ENCODE measurements at regions not wholly inside any gene's neighbourhood (a gene's known extent, or its start where the extent isn't known, plus 50 kb on each side); places are given as distances from the start of the nearest gene placed in this dataset.

DNA sequence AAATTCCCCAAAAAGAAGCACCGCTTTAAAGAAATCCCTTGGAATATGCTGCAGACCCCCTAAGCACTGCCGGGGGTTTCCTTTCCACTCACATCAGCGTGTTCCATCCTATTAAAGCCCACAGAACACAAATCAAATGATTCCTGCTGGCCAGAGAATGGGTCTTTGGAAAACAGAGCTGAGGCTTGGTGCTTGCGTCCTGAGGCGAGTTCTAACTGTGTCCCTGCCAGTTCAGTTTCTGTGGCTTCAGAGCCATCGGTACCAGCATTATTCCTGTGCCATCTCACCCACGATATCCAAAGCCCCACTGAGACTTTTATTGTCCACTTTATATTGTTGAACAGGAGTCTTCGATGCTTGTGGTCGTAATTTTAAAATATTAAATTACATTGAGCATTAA lies 142.0 kb upstream of the SYT13 start:
- Mint-ChIP-seq H3K4me1 (peaks cover 19% of the 10 kb centered on the region), H3K36me3 (no peaks in the 10 kb centered on the region), H3K4me3 (no peak overlapping the region), H3K9me3 (no peaks in the 10 kb centered on the region), H3K27me3 (ENCODE audit: low read depth) (no peaks in the 10 kb centered on the region; the same call in 1 of the 2 replicates), H3K27ac (no peak overlapping the region)
- ATAC-seq = no peak
- no peak for DNase-seq (ENCODE audit: low spot score)
- TF ChIP-seq, protein P1, sequence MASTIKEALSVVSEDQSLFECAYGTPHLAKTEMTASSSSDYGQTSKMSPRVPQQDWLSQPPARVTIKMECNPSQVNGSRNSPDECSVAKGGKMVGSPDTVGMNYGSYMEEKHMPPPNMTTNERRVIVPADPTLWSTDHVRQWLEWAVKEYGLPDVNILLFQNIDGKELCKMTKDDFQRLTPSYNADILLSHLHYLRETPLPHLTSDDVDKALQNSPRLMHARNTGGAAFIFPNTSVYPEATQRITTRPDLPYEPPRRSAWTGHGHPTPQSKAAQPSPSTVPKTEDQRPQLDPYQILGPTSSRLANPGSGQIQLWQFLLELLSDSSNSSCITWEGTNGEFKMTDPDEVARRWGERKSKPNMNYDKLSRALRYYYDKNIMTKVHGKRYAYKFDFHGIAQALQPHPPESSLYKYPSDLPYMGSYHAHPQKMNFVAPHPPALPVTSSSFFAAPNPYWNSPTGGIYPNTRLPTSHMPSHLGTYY (CRISPR knock-in tag; IDR thresholded peaks at IDR 0.05) = no peak
- no peak for TF ChIP-seq CREB1 (CRISPR knock-in tag; IDR thresholded peaks at IDR 0.05)
- no peak for TF ChIP-seq EMX1 (CRISPR knock-in tag; IDR thresholded peaks at IDR 0.05)
- no peak for TF ChIP-seq ZNF396 (CRISPR knock-in tag; IDR thresholded peaks at IDR 0.05; ENCODE audit: borderline replicate concordance)
- TF ChIP-seq, protein P2, sequence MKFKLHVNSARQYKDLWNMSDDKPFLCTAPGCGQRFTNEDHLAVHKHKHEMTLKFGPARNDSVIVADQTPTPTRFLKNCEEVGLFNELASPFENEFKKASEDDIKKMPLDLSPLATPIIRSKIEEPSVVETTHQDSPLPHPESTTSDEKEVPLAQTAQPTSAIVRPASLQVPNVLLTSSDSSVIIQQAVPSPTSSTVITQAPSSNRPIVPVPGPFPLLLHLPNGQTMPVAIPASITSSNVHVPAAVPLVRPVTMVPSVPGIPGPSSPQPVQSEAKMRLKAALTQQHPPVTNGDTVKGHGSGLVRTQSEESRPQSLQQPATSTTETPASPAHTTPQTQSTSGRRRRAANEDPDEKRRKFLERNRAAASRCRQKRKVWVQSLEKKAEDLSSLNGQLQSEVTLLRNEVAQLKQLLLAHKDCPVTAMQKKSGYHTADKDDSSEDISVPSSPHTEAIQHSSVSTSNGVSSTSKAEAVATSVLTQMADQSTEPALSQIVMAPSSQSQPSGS (CRISPR knock-in tag; IDR thresholded peaks at IDR 0.05; ENCODE audit: borderline replicate concordance, low read depth) = no peak
- no peak for TF ChIP-seq RELA (CRISPR knock-in tag; IDR thresholded peaks at IDR 0.05; ENCODE audit: borderline replicate concordance)
- TF ChIP-seq, protein P3, sequence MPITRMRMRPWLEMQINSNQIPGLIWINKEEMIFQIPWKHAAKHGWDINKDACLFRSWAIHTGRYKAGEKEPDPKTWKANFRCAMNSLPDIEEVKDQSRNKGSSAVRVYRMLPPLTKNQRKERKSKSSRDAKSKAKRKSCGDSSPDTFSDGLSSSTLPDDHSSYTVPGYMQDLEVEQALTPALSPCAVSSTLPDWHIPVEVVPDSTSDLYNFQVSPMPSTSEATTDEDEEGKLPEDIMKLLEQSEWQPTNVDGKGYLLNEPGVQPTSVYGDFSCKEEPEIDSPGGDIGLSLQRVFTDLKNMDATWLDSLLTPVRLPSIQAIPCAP (CRISPR knock-in tag; IDR thresholded peaks at IDR 0.05) = no peak
- TF ChIP-seq, protein P4, sequence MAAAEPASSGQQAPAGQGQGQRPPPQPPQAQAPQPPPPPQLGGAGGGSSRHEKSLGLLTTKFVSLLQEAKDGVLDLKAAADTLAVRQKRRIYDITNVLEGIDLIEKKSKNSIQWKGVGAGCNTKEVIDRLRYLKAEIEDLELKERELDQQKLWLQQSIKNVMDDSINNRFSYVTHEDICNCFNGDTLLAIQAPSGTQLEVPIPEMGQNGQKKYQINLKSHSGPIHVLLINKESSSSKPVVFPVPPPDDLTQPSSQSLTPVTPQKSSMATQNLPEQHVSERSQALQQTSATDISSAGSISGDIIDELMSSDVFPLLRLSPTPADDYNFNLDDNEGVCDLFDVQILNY (CRISPR knock-in tag; IDR thresholded peaks at IDR 0.05) = no peak
- no peak for TF ChIP-seq RORB (CRISPR knock-in tag; IDR thresholded peaks at IDR 0.05)
- no peak for TF ChIP-seq GRHL2 (CRISPR knock-in tag; IDR thresholded peaks at IDR 0.05; ENCODE audit: insufficient replicate concordance, severe bottlenecking)
- TF ChIP-seq NR3C1 (CRISPR knock-in tag; conservative IDR thresholded peaks at IDR 0.05; ENCODE audit: low read depth) = no peak
- TF ChIP-seq, protein P5, sequence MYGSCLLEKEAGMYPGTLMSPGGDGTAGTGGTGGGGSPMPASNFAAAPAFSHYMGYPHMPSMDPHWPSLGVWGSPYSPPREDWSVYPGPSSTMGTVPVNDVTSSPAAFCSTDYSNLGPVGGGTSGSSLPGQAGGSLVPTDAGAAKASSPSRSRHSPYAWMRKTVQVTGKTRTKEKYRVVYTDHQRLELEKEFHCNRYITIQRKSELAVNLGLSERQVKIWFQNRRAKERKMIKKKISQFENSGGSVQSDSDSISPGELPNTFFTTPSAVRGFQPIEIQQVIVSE (CRISPR knock-in tag; IDR thresholded peaks at IDR 0.05; ENCODE audit: borderline replicate concordance) = no peak
- no peak for TF ChIP-seq KAT7 (CRISPR knock-in tag; IDR thresholded peaks at IDR 0.05; ENCODE audit: borderline replicate concordance)
- CTCF ChIA-PET = no interaction called here
- POLR2A ChIA-PET = no interaction called here

DNA sequence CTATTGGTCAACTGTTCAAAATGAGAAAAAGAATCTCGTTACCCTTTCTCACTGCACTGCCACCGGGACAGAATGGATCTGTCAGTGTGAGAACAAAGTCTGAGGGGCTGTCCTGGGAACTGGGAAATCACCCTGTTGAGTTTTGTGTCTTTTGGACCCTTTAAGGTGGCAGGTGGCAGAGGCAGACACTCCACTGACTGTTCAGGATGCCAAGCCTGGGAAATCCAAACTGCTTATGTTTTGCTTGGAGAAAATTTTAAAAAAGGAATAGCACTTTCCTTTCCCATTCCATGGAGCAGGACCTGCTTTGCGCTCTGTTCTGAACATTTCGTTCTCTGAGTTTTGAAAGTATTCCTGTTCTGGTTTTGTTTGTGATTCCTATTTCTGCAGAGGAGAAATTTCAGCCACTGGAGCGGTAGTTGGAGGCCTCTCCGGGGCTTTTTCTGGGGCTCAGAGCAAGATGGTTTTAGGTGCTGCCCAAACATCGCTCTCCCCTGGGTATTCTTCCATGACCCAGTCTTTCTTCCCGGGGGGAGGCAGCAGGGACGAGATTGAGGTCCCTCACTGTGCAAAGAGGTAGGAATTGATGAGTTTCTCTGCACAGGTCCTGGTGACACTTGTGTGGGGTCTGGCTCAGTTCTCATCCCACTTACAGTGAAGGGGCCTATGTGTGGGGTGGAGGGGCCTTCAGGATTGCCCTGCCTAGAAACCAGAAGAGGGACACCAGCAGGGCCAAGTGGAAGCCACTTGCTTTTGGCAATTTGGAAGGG lies 138.5 kb upstream of the SYT13 start:
- ChIA-PET CTCF (interaction anchor here (1.0 to 1.4 kb wide), 2 partner anchors 13 to 53 kb away, joined by 3 to 4 read pairs; no protein-coding TSS in a partner anchor), POLR2A (no interaction called here)
- no peaks in the 10 kb centered on the region for H3K36me3 Mint-ChIP-seq
- H3K27me3 Mint-ChIP-seq (ENCODE audit: low read depth) = peaks cover 4% of the 10 kb centered on the region; the same call in 1 of the 2 replicates
- H3K9me3 Mint-ChIP-seq = no peaks in the 10 kb centered on the region
- no peak overlapping the region for H3K27ac Mint-ChIP-seq
- H3K4me1 Mint-ChIP-seq = peaks cover 10% of the 10 kb centered on the region
- ATAC-seq = no peak
- no peak overlapping the region for H3K4me3 Mint-ChIP-seq
- no peak for DNase-seq (ENCODE audit: low spot score)
- TF ChIP-seq, protein P6, sequence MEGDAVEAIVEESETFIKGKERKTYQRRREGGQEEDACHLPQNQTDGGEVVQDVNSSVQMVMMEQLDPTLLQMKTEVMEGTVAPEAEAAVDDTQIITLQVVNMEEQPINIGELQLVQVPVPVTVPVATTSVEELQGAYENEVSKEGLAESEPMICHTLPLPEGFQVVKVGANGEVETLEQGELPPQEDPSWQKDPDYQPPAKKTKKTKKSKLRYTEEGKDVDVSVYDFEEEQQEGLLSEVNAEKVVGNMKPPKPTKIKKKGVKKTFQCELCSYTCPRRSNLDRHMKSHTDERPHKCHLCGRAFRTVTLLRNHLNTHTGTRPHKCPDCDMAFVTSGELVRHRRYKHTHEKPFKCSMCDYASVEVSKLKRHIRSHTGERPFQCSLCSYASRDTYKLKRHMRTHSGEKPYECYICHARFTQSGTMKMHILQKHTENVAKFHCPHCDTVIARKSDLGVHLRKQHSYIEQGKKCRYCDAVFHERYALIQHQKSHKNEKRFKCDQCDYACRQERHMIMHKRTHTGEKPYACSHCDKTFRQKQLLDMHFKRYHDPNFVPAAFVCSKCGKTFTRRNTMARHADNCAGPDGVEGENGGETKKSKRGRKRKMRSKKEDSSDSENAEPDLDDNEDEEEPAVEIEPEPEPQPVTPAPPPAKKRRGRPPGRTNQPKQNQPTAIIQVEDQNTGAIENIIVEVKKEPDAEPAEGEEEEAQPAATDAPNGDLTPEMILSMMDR (IDR thresholded peaks at IDR 0.05) = no peak
- TF ChIP-seq, protein P7, sequence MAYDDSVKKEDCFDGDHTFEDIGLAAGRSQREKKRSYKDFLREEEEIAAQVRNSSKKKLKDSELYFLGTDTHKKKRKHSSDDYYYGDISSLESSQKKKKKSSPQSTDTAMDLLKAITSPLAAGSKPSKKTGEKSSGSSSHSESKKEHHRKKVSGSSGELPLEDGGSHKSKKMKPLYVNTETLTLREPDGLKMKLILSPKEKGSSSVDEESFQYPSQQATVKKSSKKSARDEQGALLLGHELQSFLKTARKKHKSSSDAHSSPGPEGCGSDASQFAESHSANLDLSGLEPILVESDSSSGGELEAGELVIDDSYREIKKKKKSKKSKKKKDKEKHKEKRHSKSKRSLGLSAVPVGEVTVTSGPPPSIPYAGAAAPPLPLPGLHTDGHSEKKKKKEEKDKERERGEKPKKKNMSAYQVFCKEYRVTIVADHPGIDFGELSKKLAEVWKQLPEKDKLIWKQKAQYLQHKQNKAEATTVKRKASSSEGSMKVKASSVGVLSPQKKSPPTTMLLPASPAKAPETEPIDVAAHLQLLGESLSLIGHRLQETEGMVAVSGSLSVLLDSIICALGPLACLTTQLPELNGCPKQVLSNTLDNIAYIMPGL (CRISPR knock-in tag; IDR thresholded peaks at IDR 0.05) = no peak
- TF ChIP-seq GRHL2 (CRISPR knock-in tag; IDR thresholded peaks at IDR 0.05; ENCODE audit: insufficient replicate concordance, severe bottlenecking) = no peak
- TF ChIP-seq ZNF219 (CRISPR knock-in tag; IDR thresholded peaks at IDR 0.05; ENCODE audit: borderline replicate concordance) = no peak
- TF ChIP-seq, protein P2 (CRISPR knock-in tag; IDR thresholded peaks at IDR 0.05; ENCODE audit: borderline replicate concordance, low read depth) = no peak
- TF ChIP-seq, protein P8, sequence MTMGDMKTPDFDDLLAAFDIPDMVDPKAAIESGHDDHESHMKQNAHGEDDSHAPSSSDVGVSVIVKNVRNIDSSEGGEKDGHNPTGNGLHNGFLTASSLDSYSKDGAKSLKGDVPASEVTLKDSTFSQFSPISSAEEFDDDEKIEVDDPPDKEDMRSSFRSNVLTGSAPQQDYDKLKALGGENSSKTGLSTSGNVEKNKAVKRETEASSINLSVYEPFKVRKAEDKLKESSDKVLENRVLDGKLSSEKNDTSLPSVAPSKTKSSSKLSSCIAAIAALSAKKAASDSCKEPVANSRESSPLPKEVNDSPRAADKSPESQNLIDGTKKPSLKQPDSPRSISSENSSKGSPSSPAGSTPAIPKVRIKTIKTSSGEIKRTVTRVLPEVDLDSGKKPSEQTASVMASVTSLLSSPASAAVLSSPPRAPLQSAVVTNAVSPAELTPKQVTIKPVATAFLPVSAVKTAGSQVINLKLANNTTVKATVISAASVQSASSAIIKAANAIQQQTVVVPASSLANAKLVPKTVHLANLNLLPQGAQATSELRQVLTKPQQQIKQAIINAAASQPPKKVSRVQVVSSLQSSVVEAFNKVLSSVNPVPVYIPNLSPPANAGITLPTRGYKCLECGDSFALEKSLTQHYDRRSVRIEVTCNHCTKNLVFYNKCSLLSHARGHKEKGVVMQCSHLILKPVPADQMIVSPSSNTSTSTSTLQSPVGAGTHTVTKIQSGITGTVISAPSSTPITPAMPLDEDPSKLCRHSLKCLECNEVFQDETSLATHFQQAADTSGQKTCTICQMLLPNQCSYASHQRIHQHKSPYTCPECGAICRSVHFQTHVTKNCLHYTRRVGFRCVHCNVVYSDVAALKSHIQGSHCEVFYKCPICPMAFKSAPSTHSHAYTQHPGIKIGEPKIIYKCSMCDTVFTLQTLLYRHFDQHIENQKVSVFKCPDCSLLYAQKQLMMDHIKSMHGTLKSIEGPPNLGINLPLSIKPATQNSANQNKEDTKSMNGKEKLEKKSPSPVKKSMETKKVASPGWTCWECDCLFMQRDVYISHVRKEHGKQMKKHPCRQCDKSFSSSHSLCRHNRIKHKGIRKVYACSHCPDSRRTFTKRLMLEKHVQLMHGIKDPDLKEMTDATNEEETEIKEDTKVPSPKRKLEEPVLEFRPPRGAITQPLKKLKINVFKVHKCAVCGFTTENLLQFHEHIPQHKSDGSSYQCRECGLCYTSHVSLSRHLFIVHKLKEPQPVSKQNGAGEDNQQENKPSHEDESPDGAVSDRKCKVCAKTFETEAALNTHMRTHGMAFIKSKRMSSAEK (CRISPR knock-in tag; IDR thresholded peaks at IDR 0.05; ENCODE audit: borderline replicate concordance) = no peak
